HG03066 (cell line): ENCODE measurements at regions not wholly inside any gene's neighbourhood (a gene's known extent, or its start where the extent isn't known, plus 50 kb on each side); places are given as distances from the start of the nearest gene placed in this dataset.

ENCODE experiments used
- ATAC-seq: cut with Tn5 transposase; IDR thresholded peaks from one replicate; pipeline ENCODE4 v1.9.1; 2021; ENCODE audit warnings: low read depth; ENCODE audit not compliant: unreplicated experiment

- ATAC-seq = no peak
Observed at GRCh38 chr6:170232186-170233002, 58.5 kb downstream of the DLL1 start.

GRCh38 chr6:170231293-170232185 lies 59.3 kb downstream of the DLL1 start:
- no peak for ATAC-seq

GRCh38 chr6:170230520-170231292 lies 60.2 kb downstream of the DLL1 start:
- no peak for ATAC-seq

- ATAC-seq = no peak
Observed at GRCh38 chr6:170229851-170230519, 60.9 kb downstream of the DLL1 start.

GRCh38 chr6:170229396-170229795 lies 61.5 kb downstream of the DLL1 start:
- ATAC-seq = no peak

- ATAC-seq = no peak
Observed at GRCh38 chr6:170228946-170229310, 62.0 kb downstream of the DLL1 start.

GRCh38 chr6:170227996-170228945 lies 62.6 kb downstream of the DLL1 start:
- ATAC-seq = no peak

- no peak for ATAC-seq
Observed at GRCh38 chr6:170227521-170227983, 63.3 kb downstream of the DLL1 start.

GRCh38 chr6:170226647-170227046 lies 64.2 kb downstream of the DLL1 start:
- no peak for ATAC-seq

- ATAC-seq = no peak
Observed at GRCh38 chr6:170225852-170226417, 64.9 kb downstream of the DLL1 start.

GRCh38 chr6:170224694-170225660 lies 65.9 kb downstream of the DLL1 start:
- no peak for ATAC-seq

GRCh38 chr6:170223718-170224693 lies 66.9 kb downstream of the DLL1 start:
- no peak for ATAC-seq

- ATAC-seq = no peak
Observed at GRCh38 chr6:170222498-170223471, 68.1 kb downstream of the DLL1 start.

GRCh38 chr6:170221753-170222400 lies 69.0 kb downstream of the DLL1 start:
- ATAC-seq = no peak
